GM19239 (cell line): ENCODE measurements at regions not wholly inside any gene's neighbourhood (a gene's known extent, or its start where the extent isn't known, plus 50 kb on each side); places are given as distances from the start of the nearest gene placed in this dataset.
"Not testable (repeated sequence)": the region's sequence is repeated elsewhere in the genome, so short reads cannot be mapped to it uniquely, and the experiment has no call there.

Experiments
- DNase-seq: peaks from one replicate; pipeline ENCODE4 v3.0.0; 2011; ENCODE audit warnings: low spot score; ENCODE audit not compliant: insufficient read length
- FAIRE-seq: peaks from 2 replicates; lab custom pipeline; 2011; peaks lifted over from hg19 to GRCh38; lab: Jason Lieb, UNC

GRCh38 chr6:51450248-51450957 is 631.7 kb downstream of the TFAP2B start:
- FAIRE-seq = no peak
- no peak for DNase-seq

DNA sequence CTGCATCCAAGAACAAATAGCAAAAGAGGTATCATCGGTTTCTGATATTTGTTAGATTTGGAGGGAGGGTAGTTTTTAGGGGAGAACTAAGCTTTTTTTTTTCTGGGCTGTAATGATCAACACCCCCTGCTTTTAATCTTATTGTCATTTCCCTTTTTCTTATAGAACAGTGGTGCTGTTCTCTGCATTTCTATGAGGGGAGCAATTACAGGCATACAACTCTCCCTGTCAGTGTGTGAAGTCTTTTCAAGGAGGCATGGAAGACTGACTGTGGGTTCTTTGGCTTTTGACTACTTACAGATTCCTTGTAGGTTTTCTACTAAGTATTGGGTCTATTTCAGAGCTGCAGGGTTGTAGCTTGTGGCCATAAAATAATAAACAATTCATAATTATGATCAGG is 632.3 kb downstream of the TFAP2B start:
- DNase-seq = no peak

DNA sequence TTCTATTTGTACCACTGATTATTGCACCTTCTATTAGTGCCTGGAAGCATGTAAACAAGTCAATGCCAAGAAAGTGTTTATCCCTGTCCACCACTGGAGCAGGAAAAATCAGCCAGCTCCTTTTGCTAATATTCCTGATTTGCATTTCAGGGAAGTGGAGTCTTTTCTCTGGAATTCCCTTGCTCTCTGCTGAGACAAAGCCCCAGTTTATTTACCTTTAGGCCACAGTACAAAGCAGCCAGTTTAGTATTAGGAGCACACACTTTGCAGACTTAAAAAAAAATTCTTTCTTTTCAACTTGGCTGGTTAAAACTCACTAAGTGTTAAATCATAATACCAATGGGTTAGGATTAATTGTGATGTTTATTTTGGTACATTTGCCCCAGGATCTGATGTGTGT is 631.1 kb downstream of the PKHD1 start:
- no peak for FAIRE-seq
- DNase-seq = no peak

More for the DNA sequence above, 632.3 kb downstream of the TFAP2B start:
- no peak for FAIRE-seq

GRCh38 chr6:51459958-51460357 is 627.5 kb downstream of the PKHD1 start:
- peak; percentile 82 for FAIRE-seq

DNA sequence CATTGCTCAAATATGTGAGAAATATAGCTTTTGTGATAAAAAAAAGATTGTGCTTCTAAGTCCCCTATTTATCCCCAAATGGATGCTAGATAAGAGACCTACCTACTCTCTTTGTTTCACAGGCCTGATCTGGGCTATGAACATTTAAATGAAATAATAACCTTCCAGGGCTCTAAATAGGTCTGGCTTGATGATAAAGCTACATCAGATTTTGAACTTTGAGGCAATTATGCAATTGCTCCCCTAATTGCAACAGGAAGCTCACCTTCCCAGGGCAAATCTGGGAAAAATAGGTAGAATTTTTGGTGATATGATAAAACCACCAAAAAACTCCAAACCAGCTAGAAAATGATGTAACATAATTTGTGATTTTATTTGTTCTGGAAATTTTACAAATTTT is 624.5 kb downstream of the PKHD1 start:
- no peak for FAIRE-seq

More at GRCh38 chr6:51459958-51460357, 627.5 kb downstream of the PKHD1 start:
- DNase-seq = peak; percentile 8

GRCh38 chr6:51463321-51463720 is 624.1 kb downstream of the PKHD1 start:
- FAIRE-seq (no peak), DNase-seq (no peak)

More for the DNA sequence above, 624.5 kb downstream of the PKHD1 start:
- no peak for DNase-seq

- no peak for DNase-seq
Measured at GRCh38 chr6:51464956-51465355, 622.5 kb downstream of the PKHD1 start.

GRCh38 chr6:51466427-51466826 is 621.0 kb downstream of the PKHD1 start:
- no peak for FAIRE-seq
- no peak for DNase-seq

More at GRCh38 chr6:51464956-51465355, 622.5 kb downstream of the PKHD1 start:
- FAIRE-seq = no peak

GRCh38 chr6:51467231-51467952 is 620.0 kb downstream of the PKHD1 start:
- FAIRE-seq = peak; percentile 18
- DNase-seq = no peak

DNA sequence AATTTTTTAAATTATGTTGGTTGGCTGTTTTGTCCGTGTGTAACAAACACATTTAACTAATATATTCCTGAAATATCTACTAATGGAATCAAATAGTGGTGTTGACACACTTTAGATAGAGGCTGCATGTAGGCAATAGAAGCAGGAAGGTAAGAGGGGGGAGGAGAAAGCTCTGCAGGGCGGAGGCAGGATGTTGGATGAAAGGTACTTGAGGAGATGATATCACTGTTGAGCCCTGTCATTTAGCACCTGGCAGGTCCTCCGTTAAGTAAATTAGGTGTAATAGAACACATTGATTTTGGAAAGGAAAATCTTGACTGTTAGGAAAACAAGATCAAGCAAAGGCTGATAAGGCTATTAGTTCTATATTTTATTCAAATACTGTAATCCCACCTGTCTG is 618.7 kb downstream of the PKHD1 start:
- FAIRE-seq = no peak
- DNase-seq = no peak

DNA sequence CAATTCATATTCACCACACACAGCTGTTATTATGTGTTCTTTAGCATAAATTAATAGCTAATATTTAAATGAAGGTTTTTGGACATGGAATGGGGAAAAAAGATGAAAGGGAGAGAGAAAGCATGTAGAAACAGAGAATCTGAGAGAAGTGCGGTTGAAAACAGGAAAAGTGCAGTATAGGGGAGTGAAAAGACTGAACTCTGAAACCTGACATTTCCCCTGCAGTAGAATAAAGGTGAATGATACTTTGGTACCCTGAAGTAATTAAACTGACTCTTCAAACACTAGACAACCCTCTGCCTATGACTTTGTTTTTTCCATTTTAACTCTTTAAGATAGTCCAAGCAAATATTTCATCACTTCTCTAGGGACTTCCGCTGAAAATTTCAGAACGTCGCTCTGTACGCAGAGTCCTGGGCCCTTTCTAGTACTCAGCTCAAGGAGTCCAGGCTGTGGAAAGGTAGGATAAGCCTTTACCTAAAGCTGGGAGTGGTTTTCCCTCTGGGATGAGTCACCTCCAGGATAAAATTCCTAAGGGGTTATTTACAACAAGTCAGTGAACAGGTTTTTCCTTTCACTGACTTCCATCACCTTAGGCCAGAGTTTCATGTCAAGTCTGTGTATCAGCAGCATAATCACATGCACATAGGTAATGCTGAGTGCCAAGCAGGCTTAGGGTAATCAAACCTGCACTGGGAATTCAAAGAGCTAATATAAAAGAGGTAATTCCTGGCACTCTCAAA is 614.5 kb downstream of the PKHD1 start:
- DNase-seq (no peak), FAIRE-seq (no peak)

DNA sequence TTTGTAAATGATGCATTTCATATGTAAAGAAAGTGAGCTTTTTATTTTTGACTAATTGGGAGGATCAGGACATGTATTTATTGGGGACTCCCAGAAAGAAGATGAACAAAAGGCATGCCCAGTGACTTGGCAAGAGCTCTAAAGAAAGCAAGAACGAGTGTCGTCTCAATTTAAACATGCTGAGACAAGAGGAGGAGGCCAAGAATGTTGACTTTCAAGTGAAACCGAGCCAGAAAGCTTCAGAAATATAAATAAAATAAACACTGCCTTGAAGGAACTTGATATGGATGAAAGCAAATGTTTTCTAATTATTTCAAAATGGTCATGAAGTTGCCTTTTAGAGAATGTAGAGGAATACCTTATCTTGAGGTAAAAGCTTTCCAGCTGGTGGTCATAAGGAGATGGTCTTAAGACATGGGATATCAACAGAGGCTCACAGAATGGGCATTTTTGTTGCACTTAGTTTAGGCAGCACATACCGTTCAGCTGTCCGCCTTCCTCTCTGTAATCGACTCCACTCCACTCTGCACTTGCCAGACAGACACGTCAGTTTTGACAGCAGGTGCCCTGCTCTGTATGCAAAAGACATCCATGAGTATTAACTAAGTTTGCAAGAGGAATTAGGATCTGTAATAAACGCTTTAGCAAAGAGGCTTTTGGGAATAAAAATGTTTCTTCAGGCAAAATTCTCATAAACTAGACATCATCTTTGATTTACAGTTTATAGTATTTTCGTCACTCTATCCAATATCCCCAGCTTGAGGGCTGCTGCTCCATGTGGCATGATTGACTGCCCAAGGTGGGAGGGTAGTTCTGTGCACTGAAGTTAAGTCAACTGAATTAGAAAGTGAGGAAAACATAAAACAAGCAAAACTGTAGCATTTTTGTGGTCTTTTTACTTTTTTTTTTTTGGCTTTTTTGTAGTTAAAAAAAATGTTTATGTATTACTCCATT is 613.1 kb downstream of the PKHD1 start:
- FAIRE-seq (no peak), DNase-seq (no peak)

DNA sequence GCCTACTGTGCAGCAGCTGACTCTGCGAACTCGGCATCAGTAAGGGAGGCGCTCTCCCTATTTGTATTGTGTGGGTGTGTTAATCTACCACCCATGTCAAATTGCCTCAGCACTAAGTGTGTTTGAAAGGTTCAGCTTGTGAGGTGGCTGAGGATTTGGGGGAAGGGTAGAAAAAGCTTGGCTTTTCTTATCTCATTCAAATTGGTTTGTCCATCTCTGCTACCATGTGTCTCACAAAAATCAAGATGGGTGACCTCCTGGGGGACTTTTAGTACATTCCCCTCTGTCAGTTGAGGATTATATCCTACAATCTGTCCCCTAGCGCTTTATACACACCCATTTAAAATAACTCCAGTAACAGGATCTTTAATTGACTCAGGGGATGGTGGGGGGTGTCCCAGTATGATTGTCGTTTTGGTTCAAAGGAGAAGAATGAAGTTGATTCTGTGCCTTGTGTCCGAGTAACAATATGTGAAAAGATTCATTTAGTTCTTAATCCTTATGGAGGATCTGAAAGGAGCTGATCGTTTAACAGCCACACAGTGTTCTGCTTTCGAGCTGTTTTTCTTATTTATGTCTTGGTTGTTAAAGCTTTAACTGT is 609.6 kb downstream of the PKHD1 start:
- DNase-seq (no peak), FAIRE-seq (no peak)

GRCh38 chr6:51479296-51479695 is 608.1 kb downstream of the PKHD1 start:
- FAIRE-seq (no peak), DNase-seq (no peak)

DNA sequence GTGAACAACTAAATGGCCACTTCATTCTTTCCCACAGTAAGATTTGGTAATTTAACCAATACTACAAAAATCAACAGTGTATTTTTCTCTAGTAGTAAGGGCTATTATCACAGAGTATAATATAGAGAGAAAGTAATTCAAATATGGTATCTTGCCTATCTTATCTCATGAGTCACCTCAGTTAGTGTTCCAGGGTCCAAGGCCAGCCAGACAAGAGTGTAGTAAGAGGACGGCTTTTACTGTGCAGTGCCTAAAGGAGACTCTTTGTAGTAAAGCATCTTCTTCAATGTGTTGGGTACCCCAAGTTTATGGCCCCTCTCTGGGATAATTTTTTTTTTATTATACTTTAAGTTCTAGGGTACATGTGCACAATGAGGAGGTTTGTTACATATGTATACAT is 607.4 kb downstream of the PKHD1 start:
- FAIRE-seq (no peak), DNase-seq (no peak)

DNA sequence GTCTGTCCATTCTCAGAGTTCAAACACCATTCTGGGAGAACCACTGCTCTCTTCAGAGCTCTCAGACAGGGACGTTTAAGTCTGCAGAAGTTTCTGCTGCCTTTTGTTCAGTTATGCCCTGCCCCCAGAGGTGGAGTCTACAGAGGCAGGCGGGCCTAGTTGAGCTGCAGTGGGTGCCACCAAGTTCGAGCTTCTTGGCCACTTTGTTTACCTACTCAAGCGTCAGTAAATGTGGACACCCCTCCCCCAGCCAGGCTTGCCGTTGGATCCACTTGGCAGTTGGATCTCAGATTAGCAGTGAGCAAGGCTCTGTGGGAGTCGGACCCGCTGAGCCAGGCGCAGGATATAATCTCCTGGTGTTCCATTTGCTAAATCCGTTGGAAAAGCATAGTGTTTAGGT is 601.5 kb downstream of the PKHD1 start:
- not testable (repeated sequence) for FAIRE-seq, DNase-seq

DNA sequence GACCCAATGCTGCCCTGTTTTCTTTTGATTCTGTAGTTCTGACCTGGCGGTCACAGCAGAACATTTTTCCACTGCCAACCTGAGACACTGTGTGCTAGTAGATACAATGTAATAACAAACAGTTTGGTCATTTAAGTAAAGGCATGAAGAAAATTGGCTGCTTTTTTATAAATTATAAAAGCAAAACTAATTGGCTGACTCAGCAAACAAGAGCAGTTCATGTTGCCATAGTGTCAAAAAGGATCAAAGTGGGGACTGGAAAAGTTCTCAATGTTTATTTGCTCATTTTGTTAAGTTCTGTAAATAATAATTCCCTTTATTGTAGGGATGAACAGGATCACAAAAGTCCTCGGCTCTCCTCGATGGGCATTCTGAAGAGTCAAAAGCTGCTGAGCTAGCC is 599.5 kb downstream of the PKHD1 start:
- DNase-seq = no peak
- FAIRE-seq = no peak

DNA sequence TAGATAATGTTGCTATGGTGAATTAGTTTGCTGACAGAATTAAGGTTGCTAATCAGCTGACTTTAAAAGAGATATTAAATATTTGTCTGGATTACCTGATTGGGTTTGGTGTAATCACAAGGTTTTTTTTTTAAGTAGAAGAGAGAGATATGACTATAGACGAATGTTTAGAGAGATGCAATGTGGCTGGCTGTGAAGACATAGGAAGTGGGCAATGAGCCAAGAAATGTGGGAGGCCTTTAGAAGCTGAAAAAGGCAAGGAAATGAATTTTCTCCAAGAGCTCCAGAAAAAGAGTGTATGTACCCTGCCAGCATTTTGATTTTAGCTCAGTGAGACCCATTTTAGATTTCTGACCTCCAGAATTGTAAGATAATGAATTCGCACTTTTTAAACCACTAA is 598.3 kb downstream of the PKHD1 start:
- DNase-seq (no peak), FAIRE-seq (no peak)

DNA sequence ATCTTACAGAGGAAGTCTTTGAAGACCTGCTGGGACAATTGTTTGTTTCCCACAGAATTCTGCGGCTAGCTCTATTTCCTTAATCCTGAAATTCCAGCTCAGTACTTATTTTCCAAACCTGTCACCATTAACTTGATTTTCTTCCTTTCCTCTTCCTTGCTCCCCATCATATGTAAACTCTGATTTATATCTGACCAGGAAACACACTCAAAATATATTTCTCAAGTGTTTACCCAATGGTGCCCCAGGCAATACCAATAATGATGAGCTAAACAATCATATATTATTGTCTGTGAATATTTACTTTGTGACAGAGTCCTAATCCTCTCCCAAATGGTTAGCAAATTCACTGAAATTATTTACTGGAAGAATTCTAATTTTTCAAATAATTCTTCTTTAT is 597.3 kb downstream of the PKHD1 start:
- DNase-seq = no peak
- no peak for FAIRE-seq

- DNase-seq = no peak
- FAIRE-seq = no peak
Measured at GRCh38 chr6:51494342-51494741, 593.1 kb downstream of the PKHD1 start.
